ENCODE measurements at regions not wholly inside any gene's neighbourhood (a gene's known extent, or its start where the extent isn't known, plus 50 kb on each side); places are given as distances from the start of the nearest gene placed in this dataset.

DNA sequence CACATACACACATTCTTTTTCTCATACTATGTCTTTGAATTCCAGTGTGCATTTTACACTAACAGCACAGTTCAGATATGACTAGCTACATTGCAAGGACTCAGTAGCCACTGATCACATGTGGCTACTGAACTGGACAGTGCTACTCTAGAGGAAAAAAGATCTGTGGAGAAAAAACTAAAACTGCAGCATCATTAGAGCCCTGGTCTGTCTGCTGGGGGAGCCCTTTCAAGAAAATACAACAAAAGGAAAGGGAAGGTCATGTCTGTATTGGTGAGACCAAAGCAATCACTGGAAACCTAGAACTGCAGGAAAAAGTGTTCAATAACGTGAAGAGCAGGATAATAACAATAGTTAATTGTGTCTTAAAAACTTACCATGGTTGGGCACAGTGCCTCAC, 132.3 kb upstream of the JARID2 start:
- no peaks in the 10 kb centered on the region for H3K4me1 ChIP-seq (ENCODE audit: control insufficient read depth, insufficient read depth, low read length)
- no peak overlapping the region for H3K27ac ChIP-seq (ENCODE audit: insufficient read depth, low read depth, low read length, poor library complexity, severe bottlenecking)
- H3K4me3 ChIP-seq (ENCODE audit: insufficient read depth, low read depth, low read length), result no peak overlapping the region
- H3K9me3 ChIP-seq (ENCODE audit: control insufficient read depth, low read length), result no peaks in the 10 kb centered on the region
- 75 to 92% methylated on average over 1 of the region's 1 CpG for WGBS, 2 experiments
- no peaks in the 10 kb centered on the region for H3K36me3 ChIP-seq (ENCODE audit: control insufficient read depth, insufficient read depth, low read length)
- H3K27me3 ChIP-seq (ENCODE audit: control insufficient read depth, insufficient read depth, low read length, poor library complexity, severe bottlenecking), result no peaks in the 10 kb centered on the region

DNA sequence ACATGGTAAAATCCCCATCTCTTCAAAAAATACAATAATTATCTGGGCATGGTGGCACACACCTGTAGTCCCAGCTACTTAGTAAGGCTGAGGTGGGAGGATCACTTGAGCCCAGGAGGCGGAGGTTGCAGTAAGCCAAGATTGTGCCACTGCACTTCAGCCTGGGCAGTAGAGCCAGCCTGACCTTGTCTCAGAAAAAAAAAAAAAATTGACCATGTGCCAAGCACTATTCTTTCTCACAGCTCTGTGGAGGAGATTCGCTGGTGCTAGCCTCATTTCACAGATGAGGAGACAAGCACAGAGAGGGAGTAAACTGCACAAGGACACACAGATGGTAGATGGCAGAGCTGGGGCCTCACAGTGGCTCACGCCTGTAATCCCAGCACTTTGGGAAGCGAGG, 131.8 kb upstream of the JARID2 start:
- 86 to 96% methylated on average over 4 of the region's 4 CpGs for WGBS, 2 experiments
- no peak overlapping the region for H3K27ac ChIP-seq (ENCODE audit: insufficient read depth, low read depth, low read length, poor library complexity, severe bottlenecking)

DNA sequence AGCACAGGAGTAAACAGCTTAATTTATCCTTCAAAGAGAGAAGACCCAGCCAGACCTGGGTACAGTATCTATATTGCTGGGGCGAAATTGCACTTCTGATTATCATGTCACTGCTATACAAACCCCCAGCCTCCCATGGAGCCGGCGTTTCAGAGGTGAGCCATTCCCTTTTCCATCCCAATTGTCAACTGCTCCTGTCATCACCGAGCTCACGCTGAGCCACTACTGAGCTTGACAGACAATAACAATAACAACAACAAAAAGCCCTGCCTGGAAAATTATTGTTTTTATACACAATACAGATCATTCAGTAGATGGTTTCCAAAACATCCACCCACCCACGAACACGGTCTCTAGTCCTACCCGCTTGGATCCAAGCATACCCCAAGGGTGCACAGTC, 129.0 kb upstream of the JARID2 start:
- H3K4me1 ChIP-seq (ENCODE audit: control insufficient read depth, insufficient read depth, low read length), result no peaks in the 10 kb centered on the region
- no peak overlapping the region for H3K27ac ChIP-seq (ENCODE audit: insufficient read depth, low read depth, low read length, poor library complexity, severe bottlenecking)
- H3K9me3 ChIP-seq (ENCODE audit: control insufficient read depth, low read length), result no peaks in the 10 kb centered on the region
- no peak overlapping the region for H3K4me3 ChIP-seq (ENCODE audit: insufficient read depth, low read depth, low read length)
- H3K36me3 ChIP-seq (ENCODE audit: control insufficient read depth, insufficient read depth, low read length), result no peaks in the 10 kb centered on the region
- H3K27me3 ChIP-seq (ENCODE audit: control insufficient read depth, insufficient read depth, low read length, poor library complexity, severe bottlenecking), result no peaks in the 10 kb centered on the region
- WGBS, 2 experiments, result 71 to 72% methylated on average over 8 of the region's 8 CpGs

More for the DNA sequence above, 131.8 kb upstream of the JARID2 start:
- H3K27me3 ChIP-seq (ENCODE audit: control insufficient read depth, insufficient read depth, low read length, poor library complexity, severe bottlenecking), result no peaks in the 10 kb centered on the region
- no peaks in the 10 kb centered on the region for H3K4me1 ChIP-seq (ENCODE audit: control insufficient read depth, insufficient read depth, low read length)
- no peaks in the 10 kb centered on the region for H3K36me3 ChIP-seq (ENCODE audit: control insufficient read depth, insufficient read depth, low read length)
- H3K9me3 ChIP-seq (ENCODE audit: control insufficient read depth, low read length), result no peaks in the 10 kb centered on the region
- no peak overlapping the region for H3K4me3 ChIP-seq (ENCODE audit: insufficient read depth, low read depth, low read length)

DNA sequence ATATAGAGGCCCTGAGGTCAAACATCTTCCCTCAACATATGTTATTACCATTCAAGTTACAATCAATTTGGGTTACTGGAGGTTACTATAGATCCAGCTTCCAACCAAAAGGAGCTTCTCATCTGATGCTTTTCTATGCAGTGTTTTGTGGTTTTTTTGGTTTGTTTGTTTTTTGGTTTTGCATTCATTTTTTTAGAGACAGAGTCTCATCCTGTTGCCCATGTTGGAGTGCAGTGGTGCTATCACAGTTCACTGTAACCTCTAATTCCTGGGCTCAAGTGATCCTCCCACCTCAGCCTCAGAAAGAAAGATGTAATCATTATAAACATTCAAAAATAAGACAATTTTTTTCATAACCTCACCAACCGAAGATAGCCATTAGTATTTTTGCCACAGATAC, 124.4 kb upstream of the JARID2 start:
- Histone ChIP-seq H3K36me3 (ENCODE audit: control insufficient read depth, insufficient read depth, low read length) (no peaks in the 10 kb centered on the region), H3K4me3 (ENCODE audit: insufficient read depth, low read depth, low read length) (no peak overlapping the region), H3K27ac (ENCODE audit: insufficient read depth, low read depth, low read length, poor library complexity, severe bottlenecking) (no peak overlapping the region), H3K9me3 (ENCODE audit: control insufficient read depth, low read length) (no peaks in the 10 kb centered on the region), H3K27me3 (ENCODE audit: control insufficient read depth, insufficient read depth, low read length, poor library complexity, severe bottlenecking) (no peaks in the 10 kb centered on the region), H3K4me1 (ENCODE audit: control insufficient read depth, insufficient read depth, low read length) (no peaks in the 10 kb centered on the region)
- 89 to 93% methylated on average over 1 of the region's 1 CpG for WGBS, 2 experiments

DNA sequence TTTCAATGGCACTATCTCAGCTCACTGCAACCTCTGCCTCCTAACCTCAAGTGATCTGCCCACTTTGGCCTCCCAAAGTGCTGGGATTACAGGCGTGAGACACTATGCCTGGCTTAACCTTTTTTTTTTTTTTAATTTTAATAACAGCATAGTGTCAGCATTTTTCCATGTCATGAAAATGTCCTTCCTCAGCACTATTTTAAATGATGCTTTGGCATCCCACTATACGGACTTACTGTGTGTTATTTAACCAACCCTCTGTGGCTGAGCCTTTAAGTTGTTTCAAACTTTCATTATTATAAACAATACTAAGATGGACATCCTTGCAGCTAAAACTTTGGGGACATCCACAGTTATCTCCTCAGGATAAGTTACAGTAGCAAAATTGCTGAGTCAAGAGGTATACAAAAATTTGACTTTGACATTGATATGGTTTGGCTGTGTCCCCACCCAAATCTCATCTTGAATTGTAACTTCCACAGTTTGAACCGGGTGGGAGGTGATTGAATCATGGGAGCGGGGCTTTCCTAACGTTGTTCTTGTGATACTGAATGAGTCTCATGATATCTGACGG, 123.8 kb upstream of the JARID2 start:
- Histone ChIP-seq H3K27me3 (ENCODE audit: control insufficient read depth, insufficient read depth, low read length, poor library complexity, severe bottlenecking) (no peaks in the 10 kb centered on the region), H3K27ac (ENCODE audit: insufficient read depth, low read depth, low read length, poor library complexity, severe bottlenecking) (no peak overlapping the region), H3K9me3 (ENCODE audit: control insufficient read depth, low read length) (no peaks in the 10 kb centered on the region), H3K36me3 (ENCODE audit: control insufficient read depth, insufficient read depth, low read length) (no peaks in the 10 kb centered on the region), H3K4me1 (ENCODE audit: control insufficient read depth, insufficient read depth, low read length) (no peaks in the 10 kb centered on the region), H3K4me3 (ENCODE audit: insufficient read depth, low read depth, low read length) (no peak overlapping the region)
- WGBS, 2 experiments, result 92% methylated on average over 6 of the region's 6 CpGs

DNA sequence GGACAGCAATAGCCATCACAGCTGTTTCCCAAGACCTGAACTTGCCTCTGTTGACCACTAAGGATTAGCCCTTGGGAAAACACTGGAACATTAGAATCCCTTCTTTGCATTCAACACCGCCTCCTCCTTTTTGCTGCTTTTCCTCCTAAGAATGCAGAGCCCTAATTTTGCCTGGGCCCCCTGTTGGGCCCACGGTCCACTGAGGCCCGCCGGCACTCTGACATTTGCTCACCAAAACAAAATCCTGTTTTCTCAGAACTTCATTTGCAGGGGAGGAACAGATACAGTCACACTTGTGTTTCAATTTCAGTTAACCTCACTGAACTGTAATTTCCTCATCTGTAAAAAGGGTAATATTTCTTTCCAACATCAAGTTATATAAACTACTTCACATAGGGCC, 116.0 kb upstream of the JARID2 start:
- no peak overlapping the region for H3K4me3 ChIP-seq (ENCODE audit: insufficient read depth, low read depth, low read length)
- no peaks in the 10 kb centered on the region for H3K4me1 ChIP-seq (ENCODE audit: control insufficient read depth, insufficient read depth, low read length)
- no peak overlapping the region for H3K27ac ChIP-seq (ENCODE audit: insufficient read depth, low read depth, low read length, poor library complexity, severe bottlenecking)
- 41 to 43% methylated on average over 4 of the region's 4 CpGs for WGBS, 2 experiments
- no peaks in the 10 kb centered on the region for H3K27me3 ChIP-seq (ENCODE audit: control insufficient read depth, insufficient read depth, low read length, poor library complexity, severe bottlenecking)
- H3K9me3 ChIP-seq (ENCODE audit: control insufficient read depth, low read length), result no peaks in the 10 kb centered on the region
- H3K36me3 ChIP-seq (ENCODE audit: control insufficient read depth, insufficient read depth, low read length), result no peaks in the 10 kb centered on the region

DNA sequence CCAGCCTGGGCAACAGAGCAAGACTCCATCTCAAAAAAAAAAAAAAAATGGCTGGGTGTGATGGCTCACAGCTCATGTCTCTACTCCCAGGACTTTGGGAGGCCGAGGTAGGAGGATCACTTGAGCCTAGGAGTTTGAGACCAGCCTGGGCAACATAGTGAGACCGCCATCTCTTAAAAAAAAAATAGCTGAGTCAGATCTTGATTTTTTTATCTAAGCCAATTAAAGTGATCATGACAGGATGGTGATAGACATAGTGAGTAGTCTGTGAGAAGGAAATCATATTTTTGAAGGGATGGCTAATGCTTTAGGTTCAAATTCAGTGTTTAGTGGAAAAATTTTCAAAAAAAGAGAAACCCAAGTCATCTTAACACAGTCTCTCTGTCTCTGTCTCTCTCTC, 114.6 kb upstream of the JARID2 start:
- no peak overlapping the region for H3K4me3 ChIP-seq (ENCODE audit: insufficient read depth, low read depth, low read length)
- H3K4me1 ChIP-seq (ENCODE audit: control insufficient read depth, insufficient read depth, low read length), result no peaks in the 10 kb centered on the region
- WGBS, 2 experiments, result 92 to 95% methylated on average over 2 of the region's 2 CpGs

DNA sequence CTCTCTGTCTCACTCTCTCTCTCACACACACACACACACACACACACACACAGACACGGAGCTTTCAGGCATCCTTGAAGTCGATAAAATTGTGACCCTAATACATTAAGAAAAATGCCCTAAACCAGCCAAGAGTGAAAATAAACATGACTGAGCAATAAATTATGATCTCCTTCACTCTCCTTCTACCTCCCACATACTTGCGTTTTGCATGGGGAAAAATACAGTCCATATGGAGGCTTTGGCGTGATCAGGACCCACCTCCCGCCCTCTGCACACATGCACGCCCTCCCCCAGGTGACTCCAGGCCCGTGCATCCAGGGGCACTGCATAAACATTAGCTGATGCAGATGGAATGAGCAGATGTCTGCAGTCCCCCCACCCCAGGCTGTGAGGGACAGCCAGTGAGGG, 114.2 kb upstream of the JARID2 start:
- H3K27me3 ChIP-seq (ENCODE audit: control insufficient read depth, insufficient read depth, low read length, poor library complexity, severe bottlenecking), result no peaks in the 10 kb centered on the region
- no peak overlapping the region for H3K27ac ChIP-seq (ENCODE audit: insufficient read depth, low read depth, low read length, poor library complexity, severe bottlenecking)
- H3K4me1 ChIP-seq (ENCODE audit: control insufficient read depth, insufficient read depth, low read length), result no peaks in the 10 kb centered on the region
- no peaks in the 10 kb centered on the region for H3K36me3 ChIP-seq (ENCODE audit: control insufficient read depth, insufficient read depth, low read length)
- WGBS, 2 experiments, result 89 to 98% methylated on average over 7 of the region's 7 CpGs
- H3K4me3 ChIP-seq (ENCODE audit: insufficient read depth, low read depth, low read length), result no peak overlapping the region
- no peaks in the 10 kb centered on the region for H3K9me3 ChIP-seq (ENCODE audit: control insufficient read depth, low read length)

More for the DNA sequence above, 114.6 kb upstream of the JARID2 start:
- Histone ChIP-seq H3K27ac (ENCODE audit: insufficient read depth, low read depth, low read length, poor library complexity, severe bottlenecking) (no peak overlapping the region), H3K9me3 (ENCODE audit: control insufficient read depth, low read length) (no peaks in the 10 kb centered on the region), H3K36me3 (ENCODE audit: control insufficient read depth, insufficient read depth, low read length) (no peaks in the 10 kb centered on the region), H3K27me3 (ENCODE audit: control insufficient read depth, insufficient read depth, low read length, poor library complexity, severe bottlenecking) (no peaks in the 10 kb centered on the region)

DNA sequence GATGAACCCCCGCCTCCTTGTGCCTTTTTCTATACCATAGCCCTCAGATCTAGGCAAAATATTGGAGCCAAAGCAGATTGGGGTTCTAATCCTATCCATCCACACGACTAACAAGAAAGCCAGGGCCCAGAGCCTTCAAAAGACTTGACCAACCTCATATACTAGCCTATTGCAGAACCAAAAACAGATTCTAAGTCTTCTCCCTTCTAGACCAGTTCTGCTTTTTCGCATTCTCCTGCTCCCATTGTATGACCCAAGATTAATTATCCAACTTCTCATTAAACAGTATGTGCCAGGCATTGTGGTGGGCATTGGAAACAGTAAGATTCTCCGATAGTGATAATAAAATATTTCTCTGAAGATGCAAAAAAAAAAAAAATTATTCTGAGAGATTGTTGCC, 113.7 kb upstream of the JARID2 start:
- H3K27ac ChIP-seq (ENCODE audit: insufficient read depth, low read depth, low read length, poor library complexity, severe bottlenecking), result no peak overlapping the region
- H3K4me3 ChIP-seq (ENCODE audit: insufficient read depth, low read depth, low read length), result no peak overlapping the region
- H3K27me3 ChIP-seq (ENCODE audit: control insufficient read depth, insufficient read depth, low read length, poor library complexity, severe bottlenecking), result no peaks in the 10 kb centered on the region
- no peaks in the 10 kb centered on the region for H3K4me1 ChIP-seq (ENCODE audit: control insufficient read depth, insufficient read depth, low read length)
- WGBS, 2 experiments, result 93 to 96% methylated on average over 3 to 4 of the region's 4 CpGs
- H3K36me3 ChIP-seq (ENCODE audit: control insufficient read depth, insufficient read depth, low read length), result no peaks in the 10 kb centered on the region
- H3K9me3 ChIP-seq (ENCODE audit: control insufficient read depth, low read length), result no peaks in the 10 kb centered on the region

DNA sequence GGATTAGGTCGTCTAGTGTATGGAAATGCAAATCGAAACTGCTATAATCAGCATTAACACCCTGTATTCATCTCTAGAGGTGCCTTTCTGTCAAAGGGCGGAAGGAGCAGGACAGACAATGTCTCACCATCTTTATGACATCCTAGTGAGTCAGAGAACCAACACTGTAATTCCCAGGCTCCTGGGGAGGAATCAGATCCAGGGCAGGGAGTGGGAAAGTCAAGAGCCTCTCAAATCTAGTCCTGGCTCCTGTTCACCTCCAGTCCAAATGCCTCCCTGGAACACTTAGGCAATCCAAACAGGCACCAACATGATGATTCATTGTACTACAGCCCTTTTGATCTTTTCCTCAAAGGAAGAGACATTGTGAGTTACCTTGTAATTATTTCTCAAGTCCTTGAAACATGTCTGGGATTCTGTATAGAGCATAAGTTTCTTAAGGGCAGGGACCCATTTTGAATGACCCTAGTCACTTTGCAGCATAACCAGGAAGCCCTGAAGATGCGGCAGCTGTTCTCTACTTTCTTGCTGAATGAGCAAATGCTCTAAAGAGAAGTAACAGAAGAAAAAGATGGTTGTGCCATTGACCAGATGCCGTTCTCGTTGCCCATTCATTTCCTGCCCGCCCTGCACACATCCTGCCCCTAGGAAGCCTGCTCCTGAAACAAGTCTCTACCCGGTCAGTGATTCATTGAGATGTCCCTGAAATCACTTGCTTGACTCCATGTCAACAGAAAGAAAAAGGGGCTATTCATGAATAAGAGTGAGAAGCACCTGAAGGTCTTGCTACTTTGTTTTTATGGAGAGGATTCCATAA, 112.8 kb upstream of the JARID2 start:
- no peaks in the 10 kb centered on the region for H3K9me3 ChIP-seq (ENCODE audit: control insufficient read depth, low read length)
- 86 to 89% methylated on average over 8 of the region's 8 CpGs for WGBS, 2 experiments

More for the DNA sequence above, 112.8 kb upstream of the JARID2 start:
- Histone ChIP-seq H3K4me3 (ENCODE audit: insufficient read depth, low read depth, low read length) (no peak overlapping the region), H3K27ac (ENCODE audit: insufficient read depth, low read depth, low read length, poor library complexity, severe bottlenecking) (no peak overlapping the region), H3K4me1 (ENCODE audit: control insufficient read depth, insufficient read depth, low read length) (no peaks in the 10 kb centered on the region), H3K36me3 (ENCODE audit: control insufficient read depth, insufficient read depth, low read length) (no peaks in the 10 kb centered on the region), H3K27me3 (ENCODE audit: control insufficient read depth, insufficient read depth, low read length, poor library complexity, severe bottlenecking) (no peaks in the 10 kb centered on the region)
